ENCODE measurements at regions not wholly inside any gene's neighbourhood (a gene's known extent, or its start where the extent isn't known, plus 50 kb on each side); places are given as distances from the start of the nearest gene placed in this dataset.

DNA sequence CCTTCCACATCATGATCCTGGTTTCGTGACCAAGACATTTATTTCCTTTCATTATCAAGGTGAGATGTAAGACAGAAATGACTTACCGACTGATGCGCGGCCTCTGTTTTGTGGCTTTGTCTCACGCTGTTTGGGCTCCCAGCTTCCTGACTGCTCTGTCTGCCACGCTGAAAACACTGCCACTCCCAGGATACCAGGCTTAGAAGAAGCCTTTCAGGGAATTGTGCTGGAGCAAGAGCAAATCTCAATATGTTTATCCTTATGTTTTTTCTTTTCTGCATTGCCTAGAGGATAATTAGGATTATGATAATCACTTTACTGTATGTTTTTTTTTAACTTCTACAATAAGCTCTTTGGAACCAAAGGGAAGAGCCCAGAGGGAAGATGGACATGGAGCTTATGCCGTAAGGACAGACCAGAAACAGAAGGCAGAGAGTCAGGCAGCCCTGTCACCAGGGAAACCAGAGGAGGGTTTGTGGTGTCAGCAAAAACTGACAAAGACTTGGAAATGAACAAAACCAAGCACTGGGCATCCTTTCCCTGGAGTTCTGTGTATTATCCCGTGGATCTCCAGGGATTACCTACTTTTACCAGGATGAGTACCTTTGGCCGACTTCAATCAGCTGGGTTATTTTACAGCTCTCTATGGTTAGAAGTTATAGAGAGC, 68.2 kb upstream of the ISX start:
- no peak overlapping the region for H3K4me3 ChIP-seq (replicated peaks; ENCODE audit: low read depth, low read length)
- TF ChIP-seq, protein P1, sequence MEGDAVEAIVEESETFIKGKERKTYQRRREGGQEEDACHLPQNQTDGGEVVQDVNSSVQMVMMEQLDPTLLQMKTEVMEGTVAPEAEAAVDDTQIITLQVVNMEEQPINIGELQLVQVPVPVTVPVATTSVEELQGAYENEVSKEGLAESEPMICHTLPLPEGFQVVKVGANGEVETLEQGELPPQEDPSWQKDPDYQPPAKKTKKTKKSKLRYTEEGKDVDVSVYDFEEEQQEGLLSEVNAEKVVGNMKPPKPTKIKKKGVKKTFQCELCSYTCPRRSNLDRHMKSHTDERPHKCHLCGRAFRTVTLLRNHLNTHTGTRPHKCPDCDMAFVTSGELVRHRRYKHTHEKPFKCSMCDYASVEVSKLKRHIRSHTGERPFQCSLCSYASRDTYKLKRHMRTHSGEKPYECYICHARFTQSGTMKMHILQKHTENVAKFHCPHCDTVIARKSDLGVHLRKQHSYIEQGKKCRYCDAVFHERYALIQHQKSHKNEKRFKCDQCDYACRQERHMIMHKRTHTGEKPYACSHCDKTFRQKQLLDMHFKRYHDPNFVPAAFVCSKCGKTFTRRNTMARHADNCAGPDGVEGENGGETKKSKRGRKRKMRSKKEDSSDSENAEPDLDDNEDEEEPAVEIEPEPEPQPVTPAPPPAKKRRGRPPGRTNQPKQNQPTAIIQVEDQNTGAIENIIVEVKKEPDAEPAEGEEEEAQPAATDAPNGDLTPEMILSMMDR (IDR thresholded peaks at IDR 0.05; ENCODE audit: low read depth, low read length, missing control alignments), result no peak
- DNase-seq (ENCODE audit: extremely low read depth, low read depth), result no peak

DNA sequence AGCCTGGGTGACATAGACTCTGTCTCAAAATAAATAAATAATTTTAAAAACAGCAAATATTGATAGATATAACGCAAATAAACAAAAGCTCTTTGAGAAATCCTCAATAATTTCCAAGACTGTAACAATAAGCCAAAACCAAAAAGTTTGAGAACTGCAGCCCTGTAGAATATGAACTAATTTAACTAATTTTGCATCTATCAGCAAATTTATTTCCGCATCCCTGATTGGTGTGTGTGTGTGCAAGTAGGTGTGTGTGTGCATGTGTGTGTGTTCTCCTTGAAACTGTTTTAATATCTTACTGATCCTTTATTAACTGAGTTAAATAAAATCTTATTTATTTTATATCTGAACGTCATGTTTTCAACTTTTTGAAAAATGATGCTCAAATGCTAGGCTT, 67.0 kb upstream of the ISX start:
- H3K4me3 ChIP-seq (replicated peaks; ENCODE audit: low read depth, low read length), result no peak overlapping the region
- no peak for DNase-seq (ENCODE audit: extremely low read depth, low read depth)
- TF ChIP-seq, protein P1 (IDR thresholded peaks at IDR 0.05; ENCODE audit: low read depth, low read length, missing control alignments), result no peak

DNA sequence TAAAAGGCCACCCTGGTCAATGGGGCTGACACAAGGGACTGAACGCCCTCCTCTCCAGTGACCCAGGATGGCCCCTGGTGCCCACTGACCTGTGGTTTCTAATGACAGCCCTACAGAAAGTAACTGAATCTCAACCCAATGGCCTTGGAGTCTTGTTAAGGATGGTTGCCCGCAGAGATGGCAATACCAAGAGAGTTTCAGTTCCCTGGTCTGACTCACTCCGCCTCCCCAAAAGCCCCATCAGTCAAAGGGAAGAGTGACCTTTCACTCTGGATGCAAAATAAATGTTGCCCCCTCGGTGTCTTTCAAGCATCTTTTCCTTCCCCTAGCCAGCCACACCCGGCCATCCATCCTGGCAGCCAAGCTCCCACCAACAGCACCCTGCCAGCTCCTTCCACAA, 57.7 kb upstream of the ISX start:
- TF ChIP-seq, protein P1 (IDR thresholded peaks at IDR 0.05; ENCODE audit: low read depth, low read length, missing control alignments), result no peak
- no peak overlapping the region for H3K4me3 ChIP-seq (replicated peaks; ENCODE audit: low read depth, low read length)
- DNase-seq (ENCODE audit: extremely low read depth, low read depth), result no peak

DNA sequence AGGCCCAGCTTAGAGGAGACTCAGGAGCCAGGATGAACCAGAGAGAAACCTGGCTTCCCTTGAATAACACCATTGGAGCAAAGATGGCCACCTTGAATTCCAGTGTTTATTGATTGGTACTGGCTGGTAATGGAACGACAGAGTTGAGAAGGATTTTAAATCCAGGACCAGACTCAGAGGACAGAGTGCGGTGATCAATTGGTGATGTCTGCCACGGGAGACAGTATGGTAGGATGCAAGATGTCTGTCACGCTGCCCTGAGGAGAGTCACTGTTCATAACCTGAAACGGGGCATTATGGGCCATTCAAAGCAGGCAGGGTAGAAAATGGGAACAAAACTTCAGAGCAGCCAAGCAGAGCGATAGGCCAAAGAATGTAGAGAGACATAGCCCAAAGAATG, 55.4 kb upstream of the ISX start:
- no peak for DNase-seq (ENCODE audit: extremely low read depth, low read depth)
- H3K4me3 ChIP-seq (replicated peaks; ENCODE audit: low read depth, low read length), result no peak overlapping the region
- TF ChIP-seq, protein P1 (IDR thresholded peaks at IDR 0.05; ENCODE audit: low read depth, low read length, missing control alignments), result no peak

DNA sequence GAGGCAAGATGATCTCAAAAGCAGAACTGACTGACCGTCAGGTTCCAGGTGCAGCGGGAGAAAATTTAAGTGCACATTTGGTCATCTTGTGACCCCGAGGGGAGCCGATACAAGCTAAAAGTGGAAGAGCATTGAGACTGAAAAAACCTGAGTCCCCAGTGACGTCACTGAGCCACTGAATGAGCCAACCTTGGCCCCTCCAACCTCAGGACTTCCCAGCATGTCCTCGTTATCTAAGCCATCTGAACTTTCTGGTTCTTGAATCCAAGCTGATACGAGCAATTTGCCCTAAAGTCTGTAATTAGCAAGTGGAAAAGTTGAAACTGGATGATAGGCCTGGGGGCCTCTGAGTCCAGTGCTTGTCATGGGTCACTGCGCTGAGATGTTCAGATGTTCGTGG, 51.1 kb upstream of the ISX start:
- no peak for DNase-seq (ENCODE audit: extremely low read depth, low read depth)
- TF ChIP-seq, protein P1 (IDR thresholded peaks at IDR 0.05; ENCODE audit: low read depth, low read length, missing control alignments), result no peak
- no peak overlapping the region for H3K4me3 ChIP-seq (replicated peaks; ENCODE audit: low read depth, low read length)

All from HFF-Myc (cell line).